ENCODE measurements at regions not wholly inside any gene's neighbourhood (a gene's known extent, or its start where the extent isn't known, plus 50 kb on each side); places are given as distances from the start of the nearest gene placed in this dataset.

DNA sequence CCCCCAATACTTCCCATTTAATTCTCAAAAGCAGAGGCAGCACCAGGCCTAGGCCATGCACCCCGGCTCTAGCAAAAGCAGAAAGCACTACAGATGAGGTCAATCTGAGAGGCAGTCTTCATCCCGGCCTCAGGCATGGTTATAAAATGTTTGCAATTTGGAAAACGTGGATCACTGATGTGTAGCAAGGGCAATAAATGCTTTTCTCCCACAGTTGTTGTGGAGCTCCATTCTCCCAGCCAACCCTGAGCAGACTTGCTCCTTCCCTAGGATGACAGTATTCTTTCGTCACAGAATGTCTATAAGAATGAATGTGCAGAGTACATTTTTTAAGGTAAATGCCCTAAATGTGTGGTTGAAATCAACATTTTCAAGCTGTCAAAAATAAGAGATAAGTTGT lies 157.3 kb upstream of the DAPK1 start:
- no peak for TF ChIP-seq POLR2A (IDR thresholded peaks at IDR 0.05; ENCODE audit: control extremely low read depth in 1 of 2, low read depth in 2 of 2, low read length in 2 of 2)
- TF ChIP-seq SUZ12 (IDR thresholded peaks at IDR 0.05; ENCODE audit: low read length): no peak
- no peak for TF ChIP-seq CTCF (IDR thresholded peaks at IDR 0.05; ENCODE audit: control extremely low read depth in 1 of 3, insufficient read depth in 1 of 3, low read depth in 1 of 3, low read length in 3 of 3)
- no peak for TF ChIP-seq E2F6 (IDR thresholded peaks at IDR 0.05)
- TF ChIP-seq CREB1 (IDR thresholded peaks at IDR 0.05): no peak
- no peak for TF ChIP-seq EZH2 (IDR thresholded peaks at IDR 0.05; ENCODE audit: low read depth, low read length, severe bottlenecking)
- no peak for TF ChIP-seq MAFK (IDR thresholded peaks at IDR 0.05; ENCODE audit: low read depth, low read length)
- no peak for TF ChIP-seq POLR2AphosphoS5 (IDR thresholded peaks at IDR 0.05; ENCODE audit: low read depth, low read length)
- TF ChIP-seq YY1 (IDR thresholded peaks at IDR 0.05; ENCODE audit: low read depth, low read length): no peak
- no peak for TF ChIP-seq SRF (IDR thresholded peaks at IDR 0.05; ENCODE audit: low read depth, low read length)
- TF ChIP-seq, protein P1, sequence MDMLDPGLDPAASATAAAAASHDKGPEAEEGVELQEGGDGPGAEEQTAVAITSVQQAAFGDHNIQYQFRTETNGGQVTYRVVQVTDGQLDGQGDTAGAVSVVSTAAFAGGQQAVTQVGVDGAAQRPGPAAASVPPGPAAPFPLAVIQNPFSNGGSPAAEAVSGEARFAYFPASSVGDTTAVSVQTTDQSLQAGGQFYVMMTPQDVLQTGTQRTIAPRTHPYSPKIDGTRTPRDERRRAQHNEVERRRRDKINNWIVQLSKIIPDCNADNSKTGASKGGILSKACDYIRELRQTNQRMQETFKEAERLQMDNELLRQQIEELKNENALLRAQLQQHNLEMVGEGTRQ (IDR thresholded peaks at IDR 0.05; ENCODE audit: low read length): no peak
- no peak for TF ChIP-seq ATF3 (IDR thresholded peaks at IDR 0.05; ENCODE audit: insufficient read depth, low read depth, low read length)
- TF ChIP-seq JUND (IDR thresholded peaks at IDR 0.05; ENCODE audit: low read length): no peak
- no peak for TF ChIP-seq TAF1 (IDR thresholded peaks at IDR 0.05; ENCODE audit: low read depth, low read length)
